Vagina (tissue), 2 donors: ENCODE measurements at regions not wholly inside any gene's neighbourhood (a gene's known extent, or its start where the extent isn't known, plus 50 kb on each side); places are given as distances from the start of the nearest gene placed in this dataset.

Source experiments
- DNase-seq, 2 donors: peaks; one replicate each; pipeline ENCODE4 v3.0.0-alpha.2; 2017; ENCODE audit errors: extremely low spot score in 2 of 2
- H3K27ac ChIP-seq: fragments of 200-600 bp; sonication (generic); one replicate; pipeline ENCODE4 v1.5.1; 2019
- H3K27me3 ChIP-seq: fragments of 200-600 bp; sonication (generic); one replicate; pipeline ENCODE4 v1.5.1; 2019
- H3K36me3 ChIP-seq, 2 donors: fragments of 200-600 bp; sonication (generic); one replicate each; pipeline ENCODE4 v1.5.1; 2017 to 2019
- H3K4me1 ChIP-seq: fragments of 200-600 bp; sonication (generic); one replicate; pipeline ENCODE4 v1.5.1; 2019
- H3K4me3 ChIP-seq, 2 donors: fragments of 200-600 bp; sonication (generic); 1 replicate in 1 of 2; 2 replicates in 1 of 2; pipeline ENCODE4 v1.5.1; 2016 to 2019
- H3K9me3 ChIP-seq: fragments of 200-600 bp; sonication (generic); one replicate; pipeline ENCODE4 v1.5.1; 2019
- POLR2A ChIP-seq, 2 donors: fragments of 450-650 bp; IDR thresholded peaks; one replicate each; pipeline ENCODE4 v1.6.1; 2017; ENCODE audit warnings: antibody characterized with exemption in 2 of 2, mild to moderate bottlenecking in 2 of 2, moderate library complexity in 2 of 2
- POLR2AphosphoS5 ChIP-seq, 2 donors: sonication (generic); formaldehyde crosslinking; IDR thresholded peaks; one replicate each; pipeline ENCODE4 v1.9.0; 2017; ENCODE audit warnings: antibody characterized with exemption in 2 of 2, mild to moderate bottlenecking in 2 of 2, low read depth in 1 of 2; ENCODE audit not compliant: insufficient read depth in 1 of 2
- intact Hi-C: fragments of 100-400 bp; cut with DNase I; formaldehyde crosslinking; loops from one replicate; pipeline ENCODE4 v1.15.1; 2023
- TF ChIP-seq, protein P1 (sequence below), 3 experiments: fragments of 450-650 bp in 2 of 3; fragments of 200-600 bp in 1 of 3; sonication (generic) in 1 of 3; IDR thresholded peaks; one replicate each; pipeline ENCODE4 v1.5.1; 2017 to 2019; ENCODE audit warnings: antibody characterized with exemption in 3 of 3, mild to moderate bottlenecking in 2 of 3, moderate library complexity in 2 of 3

DNA sequence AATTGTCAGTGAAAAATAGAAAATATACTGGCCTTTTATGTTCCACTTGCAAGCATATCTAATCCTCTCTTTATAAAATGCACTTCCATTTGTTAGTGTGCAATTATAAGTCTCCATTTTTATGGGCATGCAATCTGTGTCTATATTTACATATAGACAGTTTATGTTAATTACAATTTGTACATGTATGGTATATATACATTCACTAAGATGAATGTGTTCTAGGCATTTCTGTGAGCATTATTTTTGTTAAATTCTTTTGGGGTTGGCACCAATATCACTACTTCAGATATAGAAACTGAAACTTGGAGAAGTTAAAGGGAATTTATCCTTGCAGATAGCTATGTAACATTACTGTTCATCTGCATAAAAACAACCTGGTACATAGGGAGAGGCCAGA lies 470.8 kb upstream of the LMO3 start:
- no peaks in the 10 kb centered on the region for H3K9me3 ChIP-seq
- intact Hi-C loops, result no loop called here
- no peaks in the 10 kb centered on the region for H3K4me1 ChIP-seq
- no peak overlapping the region for H3K27ac ChIP-seq
- TF ChIP-seq POLR2A (IDR thresholded peaks at IDR 0.05), result no peak
- no peak for TF ChIP-seq POLR2AphosphoS5 (IDR thresholded peaks at IDR 0.05; ENCODE audit: insufficient read depth in 1 of 2, low read depth in 1 of 2)
- TF ChIP-seq, protein P1, sequence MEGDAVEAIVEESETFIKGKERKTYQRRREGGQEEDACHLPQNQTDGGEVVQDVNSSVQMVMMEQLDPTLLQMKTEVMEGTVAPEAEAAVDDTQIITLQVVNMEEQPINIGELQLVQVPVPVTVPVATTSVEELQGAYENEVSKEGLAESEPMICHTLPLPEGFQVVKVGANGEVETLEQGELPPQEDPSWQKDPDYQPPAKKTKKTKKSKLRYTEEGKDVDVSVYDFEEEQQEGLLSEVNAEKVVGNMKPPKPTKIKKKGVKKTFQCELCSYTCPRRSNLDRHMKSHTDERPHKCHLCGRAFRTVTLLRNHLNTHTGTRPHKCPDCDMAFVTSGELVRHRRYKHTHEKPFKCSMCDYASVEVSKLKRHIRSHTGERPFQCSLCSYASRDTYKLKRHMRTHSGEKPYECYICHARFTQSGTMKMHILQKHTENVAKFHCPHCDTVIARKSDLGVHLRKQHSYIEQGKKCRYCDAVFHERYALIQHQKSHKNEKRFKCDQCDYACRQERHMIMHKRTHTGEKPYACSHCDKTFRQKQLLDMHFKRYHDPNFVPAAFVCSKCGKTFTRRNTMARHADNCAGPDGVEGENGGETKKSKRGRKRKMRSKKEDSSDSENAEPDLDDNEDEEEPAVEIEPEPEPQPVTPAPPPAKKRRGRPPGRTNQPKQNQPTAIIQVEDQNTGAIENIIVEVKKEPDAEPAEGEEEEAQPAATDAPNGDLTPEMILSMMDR (IDR thresholded peaks at IDR 0.05), result no peak
- no peak overlapping the region for H3K4me3 ChIP-seq
- DNase-seq, result no peak
- H3K36me3 ChIP-seq, result no peaks in the 10 kb centered on the region
- no peaks in the 10 kb centered on the region for H3K27me3 ChIP-seq

DNA sequence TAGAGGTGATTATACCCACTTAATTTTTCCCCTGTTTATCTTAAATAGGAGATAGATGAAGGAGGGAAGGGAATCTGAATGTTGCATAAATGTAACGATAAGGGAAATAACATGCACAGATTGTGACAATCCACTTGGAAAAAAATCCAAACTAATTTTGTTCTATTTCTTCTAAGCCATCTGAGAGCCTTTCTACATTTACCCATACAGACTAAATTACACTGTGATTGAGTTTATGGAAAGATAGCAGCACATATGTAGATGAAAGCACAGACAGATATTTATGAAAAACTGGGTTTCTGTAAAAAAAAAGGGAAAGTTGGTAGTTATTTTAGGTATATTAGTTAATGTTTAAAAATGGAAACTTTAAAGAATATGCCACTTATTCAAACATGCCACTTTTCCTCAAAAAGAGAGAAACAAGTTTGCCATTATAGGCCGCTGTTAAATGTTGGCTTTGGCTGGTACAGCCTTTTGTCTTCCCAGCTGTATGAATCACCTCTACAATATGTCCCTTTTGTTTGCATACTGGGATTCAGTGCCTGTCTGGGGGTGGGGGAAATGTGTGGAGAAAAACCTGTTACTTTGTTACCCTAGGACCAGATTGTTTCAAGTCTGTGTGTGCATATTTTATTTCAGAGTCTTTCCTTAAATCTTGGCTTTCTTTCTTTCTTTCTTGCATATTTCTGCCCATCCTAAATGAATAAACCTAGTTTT lies 470.2 kb upstream of the LMO3 start:
- no peak for TF ChIP-seq POLR2AphosphoS5 (IDR thresholded peaks at IDR 0.05; ENCODE audit: insufficient read depth in 1 of 2, low read depth in 1 of 2)
- TF ChIP-seq POLR2A (IDR thresholded peaks at IDR 0.05), result no peak
- TF ChIP-seq, protein P1 (IDR thresholded peaks at IDR 0.05), result no peak
- no peaks in the 10 kb centered on the region for H3K36me3 ChIP-seq
- intact Hi-C loops, result no loop called here

DNA sequence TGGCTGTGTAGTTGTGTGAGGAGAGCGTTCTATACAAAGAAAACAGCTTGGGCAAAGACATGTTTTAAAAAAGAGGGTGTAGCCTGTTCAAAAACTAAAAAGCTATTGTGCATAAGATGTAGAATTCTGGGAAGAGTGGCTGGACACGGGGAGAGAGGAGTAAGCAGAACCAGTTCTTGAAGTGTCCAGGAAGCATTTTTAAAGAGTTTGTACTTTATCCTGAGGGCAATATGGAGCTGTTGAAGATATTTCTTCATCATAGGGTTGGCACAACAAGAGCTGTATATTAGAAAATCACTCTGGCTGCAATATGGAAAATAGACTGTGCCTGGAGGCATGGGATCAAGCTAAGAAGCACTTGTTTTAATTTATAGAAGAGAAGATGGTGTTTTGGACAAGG lies 458.9 kb upstream of the LMO3 start:
- TF ChIP-seq, protein P1 (IDR thresholded peaks at IDR 0.05), result no peak
- no peak for TF ChIP-seq POLR2AphosphoS5 (IDR thresholded peaks at IDR 0.05; ENCODE audit: insufficient read depth in 1 of 2, low read depth in 1 of 2)
- no peak for TF ChIP-seq POLR2A (IDR thresholded peaks at IDR 0.05)
- intact Hi-C loops, result no loop called here
- Histone ChIP-seq H3K4me1 (no peaks in the 10 kb centered on the region), H3K27me3 (no peaks in the 10 kb centered on the region), H3K36me3 (no peaks in the 10 kb centered on the region), H3K4me3 (no peak overlapping the region), H3K9me3 (no peaks in the 10 kb centered on the region), H3K27ac (no peak overlapping the region)
- no peak for DNase-seq

More for the DNA sequence above, 470.2 kb upstream of the LMO3 start:
- Histone ChIP-seq H3K9me3 (no peaks in the 10 kb centered on the region), H3K27me3 (no peaks in the 10 kb centered on the region), H3K4me1 (no peaks in the 10 kb centered on the region), H3K4me3 (no peak overlapping the region), H3K27ac (no peak overlapping the region)
- DNase-seq, result no peak

DNA sequence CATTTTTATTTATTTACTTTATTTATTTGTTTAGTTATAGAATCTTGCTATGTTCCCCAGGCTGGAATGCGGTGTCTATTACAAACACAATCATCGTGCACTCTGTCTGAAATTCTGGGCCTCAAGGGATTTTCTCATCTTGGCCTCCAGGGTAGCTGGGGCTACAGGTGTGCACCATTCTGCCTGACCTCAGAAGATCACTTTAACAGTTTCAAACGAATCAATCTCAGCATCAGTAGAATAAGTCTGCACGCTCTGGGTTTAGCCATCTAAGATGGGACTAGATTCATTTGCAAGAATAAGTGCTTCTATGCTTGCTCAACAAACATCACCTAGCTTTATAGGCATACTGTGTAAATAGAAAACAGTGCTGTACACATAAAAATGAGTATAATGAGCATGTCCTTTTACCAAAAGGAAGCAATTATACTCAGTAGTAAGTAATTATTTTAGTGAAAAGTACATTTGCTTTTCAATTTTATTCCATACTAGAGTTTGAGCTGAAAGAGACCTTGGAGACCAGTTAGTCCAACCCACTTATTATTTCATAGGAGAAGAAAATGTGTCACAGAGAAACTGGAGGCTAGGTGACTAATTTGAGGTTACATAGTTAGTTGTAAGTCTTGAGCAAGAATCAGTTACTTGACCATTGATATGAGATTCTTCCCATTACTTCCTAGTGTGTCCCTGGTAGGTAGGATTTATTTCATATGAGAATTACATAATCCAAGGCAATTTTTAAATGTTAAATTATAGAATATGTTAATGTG lies 456.5 kb upstream of the LMO3 start:
- H3K9me3 ChIP-seq, result no peaks in the 10 kb centered on the region
- intact Hi-C loops, result no loop called here
- TF ChIP-seq POLR2AphosphoS5 (IDR thresholded peaks at IDR 0.05; ENCODE audit: insufficient read depth in 1 of 2, low read depth in 1 of 2) (no peak), POLR2A (IDR thresholded peaks at IDR 0.05) (no peak)
- TF ChIP-seq, protein P1 (IDR thresholded peaks at IDR 0.05), result no peak
- no peaks in the 10 kb centered on the region for H3K4me1 ChIP-seq
- no peak overlapping the region for H3K27ac ChIP-seq
- H3K36me3 ChIP-seq, result no peaks in the 10 kb centered on the region
- H3K27me3 ChIP-seq, result no peaks in the 10 kb centered on the region
- no peak for DNase-seq
- no peak overlapping the region for H3K4me3 ChIP-seq

DNA sequence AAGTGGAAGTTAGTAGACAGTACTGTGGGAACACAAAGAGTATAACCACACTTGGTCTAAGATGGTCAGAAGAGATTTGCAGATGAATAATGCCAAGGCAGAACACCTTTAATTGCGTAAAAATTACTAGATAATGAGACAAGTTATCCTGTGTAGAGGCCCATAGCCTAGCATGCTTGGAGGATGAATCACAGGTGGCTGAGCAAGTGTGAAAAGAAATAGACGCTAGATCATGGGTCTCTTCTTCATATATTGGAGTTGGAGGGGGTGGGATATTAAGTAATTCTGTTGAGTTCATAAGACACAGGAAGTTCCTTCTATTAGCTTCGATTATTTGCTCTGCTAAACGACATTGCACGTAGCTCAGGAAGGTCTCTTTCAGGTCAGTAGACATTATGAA lies 454.3 kb upstream of the LMO3 start:
- Histone ChIP-seq H3K27ac (no peak overlapping the region), H3K4me1 (no peaks in the 10 kb centered on the region), H3K9me3 (no peaks in the 10 kb centered on the region), H3K36me3 (no peaks in the 10 kb centered on the region), H3K27me3 (no peaks in the 10 kb centered on the region), H3K4me3 (no peak overlapping the region)
- no peak for DNase-seq
- intact Hi-C loops, result no loop called here
- TF ChIP-seq, protein P1 (IDR thresholded peaks at IDR 0.05), result no peak
- TF ChIP-seq POLR2AphosphoS5 (IDR thresholded peaks at IDR 0.05; ENCODE audit: insufficient read depth in 1 of 2, low read depth in 1 of 2) (no peak), POLR2A (IDR thresholded peaks at IDR 0.05) (no peak)
